HPDE6-E6E7 (cell line): ENCODE measurements at regions not wholly inside any gene's neighbourhood (a gene's known extent, or its start where the extent isn't known, plus 50 kb on each side); places are given as distances from the start of the nearest gene placed in this dataset.
A peak's percentile ranks its signal among the peaks of the same experiment; 100 is the strongest.

Source experiments
- DNase-seq: peaks from one replicate; pipeline ENCODE4 v3.0.0; 2011; ENCODE audit warnings: missing footprints; ENCODE audit errors: extremely low spot score

DNA sequence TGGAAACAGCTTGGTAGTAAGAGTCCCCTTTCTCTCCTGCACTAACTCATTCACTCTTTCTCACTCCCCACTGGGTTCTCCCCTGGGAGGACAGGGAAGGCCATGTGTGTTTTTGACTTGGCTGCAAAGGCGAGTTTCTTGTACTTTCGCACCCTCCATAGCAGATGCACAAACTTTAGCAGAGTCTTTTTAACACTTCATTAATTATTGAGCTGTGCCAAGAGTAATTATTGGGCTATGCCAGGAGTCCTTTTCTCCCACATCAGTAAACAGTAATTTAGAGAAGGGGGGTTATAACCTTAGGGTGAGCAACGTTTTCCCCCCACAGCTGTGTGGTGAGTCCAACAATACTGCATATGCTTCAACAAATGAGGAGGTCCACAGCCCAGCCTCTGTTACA lies 224.4 kb upstream of the ATP11B start:
- no peak for DNase-seq

DNA sequence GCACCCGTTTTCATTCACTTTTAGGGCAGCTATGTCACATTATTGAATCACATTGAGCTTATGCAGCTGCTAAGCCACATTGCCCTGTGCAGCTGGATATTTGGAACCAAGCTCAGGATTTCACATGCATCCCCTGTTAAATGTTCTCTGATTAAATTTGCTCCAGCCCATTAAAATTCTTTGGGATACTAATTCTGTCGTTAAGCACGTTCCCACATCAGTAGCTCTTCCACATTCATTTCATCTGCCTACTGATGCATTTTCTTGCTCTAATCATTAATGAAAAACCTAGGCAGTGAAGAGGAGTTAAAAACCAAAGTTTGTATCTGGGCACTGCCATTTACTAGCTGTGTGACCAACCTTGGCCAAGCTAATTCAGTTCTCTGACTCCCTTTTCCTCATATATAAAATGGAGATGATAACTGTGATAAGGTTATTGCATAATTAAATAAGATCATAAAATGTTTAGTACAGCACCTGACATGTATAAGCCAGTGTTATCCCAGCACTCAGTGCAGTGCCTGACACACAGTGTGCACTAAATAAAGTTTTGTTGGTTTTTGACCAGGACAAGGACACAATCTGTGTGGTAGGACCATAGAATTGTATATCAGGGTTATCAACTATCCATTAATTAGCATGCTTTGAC lies 222.2 kb upstream of the ATP11B start:
- DNase-seq: no peak

- DNase-seq: no peak
These were observed 217.4 kb upstream of the ATP11B start for GRCh38 chr3:182575941-182576340.

DNA sequence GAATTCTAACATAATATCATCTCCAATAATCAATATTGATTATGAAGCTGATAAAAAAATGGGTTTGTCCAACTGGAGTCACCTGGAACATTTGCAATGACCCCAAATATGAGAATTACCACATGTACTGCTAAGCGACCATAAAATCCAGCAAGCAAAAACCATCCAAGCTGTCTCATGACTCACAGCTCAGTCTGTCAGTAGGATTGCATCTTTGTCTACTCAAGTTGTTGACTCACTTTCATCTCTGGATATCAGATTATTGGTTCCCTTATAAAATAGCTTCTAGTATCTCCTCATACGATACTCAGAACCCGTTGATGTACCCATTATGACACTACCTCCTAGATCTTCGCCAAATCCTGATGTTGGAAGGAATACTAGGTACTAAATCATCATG lies 209.8 kb upstream of the ATP11B start:
- DNase-seq: no peak

DNA sequence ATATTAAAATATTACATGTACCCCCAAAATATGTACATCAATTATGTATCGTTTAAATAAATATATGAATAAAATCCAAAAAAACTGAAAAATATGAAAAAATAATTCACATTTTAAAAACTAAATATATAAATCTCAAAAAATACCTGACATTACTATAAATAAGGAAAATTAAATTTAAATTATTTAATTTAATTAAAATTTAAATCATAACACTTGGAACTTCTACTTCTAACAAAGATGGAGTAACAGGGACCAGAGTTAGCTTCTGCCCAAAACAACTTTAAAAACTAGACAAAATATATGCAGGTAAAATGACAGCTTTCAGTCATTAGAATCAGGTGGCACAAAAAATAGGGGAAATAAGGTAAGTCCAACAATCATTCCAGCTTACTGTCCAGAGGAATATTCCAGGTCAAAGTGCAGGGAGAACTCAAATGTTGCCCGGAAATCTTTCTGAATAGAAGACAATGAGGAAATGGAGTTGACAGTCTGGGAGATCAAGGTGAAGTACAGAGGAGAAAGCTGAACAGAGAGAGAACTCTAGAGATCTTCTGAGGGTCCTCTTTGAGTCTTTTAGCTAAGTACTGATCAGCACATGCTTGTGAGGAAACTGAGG lies 207.7 kb upstream of the ATP11B start:
- DNase-seq: no peak

GRCh38 chr3:182592747-182593146 lies 200.6 kb upstream of the ATP11B start:
- DNase-seq: no peak

- DNase-seq: no peak
These were observed 196.5 kb upstream of the ATP11B start for GRCh38 chr3:182596676-182597410.

DNA sequence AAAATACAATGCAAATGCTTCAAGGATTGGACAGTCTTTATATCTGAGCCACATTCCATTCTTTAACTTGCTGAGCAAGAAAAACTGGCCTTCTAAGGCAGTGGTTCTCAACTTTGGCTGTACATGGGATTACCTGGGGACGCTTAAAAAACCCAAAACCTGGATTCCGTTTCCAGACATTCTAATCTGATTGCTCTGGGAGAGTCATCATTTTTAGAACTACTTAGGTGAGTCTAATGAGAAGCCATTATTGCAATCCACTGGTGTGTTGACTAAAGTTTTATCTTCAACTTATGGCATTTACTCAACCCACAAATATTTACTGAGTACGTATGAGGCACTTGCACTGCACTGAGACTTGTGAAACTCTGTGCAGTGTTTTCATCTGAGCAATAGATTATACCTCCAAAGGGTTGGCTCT lies 195.7 kb upstream of the ATP11B start:
- DNase-seq: no peak

- no peak for DNase-seq
These were observed 191.7 kb upstream of the ATP11B start for GRCh38 chr3:182601597-182601996.

DNA sequence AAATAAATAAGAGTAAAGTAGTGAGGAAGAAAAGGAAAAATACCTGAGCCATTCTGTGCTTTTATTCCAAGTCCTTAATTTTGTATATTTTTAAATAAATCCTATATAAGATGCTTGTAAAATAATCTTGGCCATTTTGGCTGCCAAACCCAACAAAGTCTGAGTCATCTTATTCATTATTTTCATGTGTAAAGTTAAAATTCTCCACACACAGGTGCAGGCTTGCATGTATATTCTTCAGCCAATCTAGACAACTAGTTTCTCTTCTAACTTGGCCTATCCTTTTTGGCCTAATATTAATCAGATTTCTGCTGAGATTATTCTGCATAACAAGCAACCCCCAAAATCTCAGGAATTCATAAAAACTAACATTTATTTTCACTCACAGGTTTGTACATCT lies 189.8 kb upstream of the ATP11B start:
- no peak for DNase-seq

DNA sequence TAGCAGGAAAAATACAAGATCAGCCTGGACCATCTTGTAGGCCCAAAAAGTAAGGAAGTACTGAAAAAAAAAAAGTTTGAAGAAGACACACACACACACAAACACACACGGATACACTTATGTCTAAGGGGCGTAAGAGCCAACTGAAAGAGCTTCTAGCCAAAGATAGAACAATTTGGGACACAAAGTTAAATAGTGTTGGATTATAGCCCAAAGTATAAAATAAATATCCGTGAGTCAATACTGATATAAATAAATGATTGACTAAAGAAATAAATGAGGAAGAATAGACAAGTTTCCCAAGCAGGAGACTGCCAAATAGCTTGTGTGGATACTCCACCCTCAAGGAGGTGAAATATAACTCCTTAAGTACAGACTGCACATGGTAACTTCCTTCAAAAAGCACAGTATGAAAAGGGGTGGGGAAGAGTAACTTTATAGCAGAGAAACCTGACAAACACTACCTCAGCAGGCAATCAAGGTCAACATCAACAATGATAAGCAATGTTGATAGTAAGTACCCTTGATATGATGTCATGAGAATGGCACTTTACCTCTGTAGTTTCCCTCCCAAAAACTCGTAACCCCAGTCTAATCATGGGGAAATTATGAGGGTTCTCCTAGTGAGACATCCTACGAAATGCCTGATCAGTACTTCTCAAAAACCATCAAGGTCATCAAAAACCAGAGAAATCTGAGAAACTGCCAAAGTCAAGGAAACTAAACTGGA lies 187.3 kb upstream of the ATP11B start:
- no peak for DNase-seq

DNA sequence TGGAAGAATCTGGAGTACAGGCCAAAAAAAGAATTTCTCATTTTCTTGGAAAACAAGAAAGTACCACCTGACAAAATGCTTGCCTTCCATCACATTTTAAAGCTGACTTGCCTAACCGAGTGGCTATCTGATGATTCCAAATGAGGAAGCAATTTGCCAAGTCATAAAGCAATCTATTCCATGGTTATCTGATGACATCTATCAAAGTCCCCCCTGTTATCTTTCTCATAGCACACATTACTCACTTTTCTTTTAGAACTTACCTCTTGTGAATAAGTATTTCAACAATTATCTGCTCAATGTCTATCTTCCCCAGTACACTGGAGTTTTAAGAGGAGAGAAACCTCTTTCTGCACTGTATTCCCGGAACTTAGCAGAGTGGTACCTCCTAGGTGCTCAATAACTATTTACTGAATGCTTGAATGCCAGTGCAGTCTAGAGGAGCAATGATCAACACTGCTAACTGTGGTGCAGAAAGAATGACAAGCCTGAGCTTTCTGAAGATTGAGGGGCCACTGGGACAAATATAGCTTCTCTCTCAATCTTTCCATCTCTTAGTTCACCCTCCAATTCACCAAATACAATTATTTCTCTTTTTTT lies 186.3 kb upstream of the ATP11B start:
- DNase-seq: no peak

- no peak for DNase-seq
These were observed 184.5 kb upstream of the ATP11B start for GRCh38 chr3:182608832-182609231.

- peak; percentile 78 for DNase-seq
These were observed 183.6 kb upstream of the ATP11B start for GRCh38 chr3:182609575-182610156.

GRCh38 chr3:182612332-182612731 lies 181.0 kb upstream of the ATP11B start:
- no peak for DNase-seq

DNA sequence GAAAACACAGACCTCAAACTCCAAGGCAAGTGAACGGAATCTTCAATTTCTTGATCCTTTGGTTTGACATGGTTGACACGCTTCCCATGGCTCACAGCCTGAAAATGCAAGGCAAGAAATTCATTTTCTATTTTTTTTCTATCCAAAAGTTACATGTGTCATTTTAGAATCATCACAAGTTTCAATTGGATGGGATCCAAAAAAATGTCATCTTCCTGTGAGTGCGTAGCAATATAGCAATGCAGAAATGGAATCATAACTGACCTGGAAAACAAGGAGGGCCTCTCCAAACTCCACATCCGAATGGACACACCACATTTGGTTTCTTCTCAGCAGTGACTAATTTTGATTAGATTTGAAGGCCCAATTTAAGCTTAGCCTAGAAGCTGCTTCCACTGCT lies 175.8 kb upstream of the ATP11B start:
- DNase-seq: no peak

DNA sequence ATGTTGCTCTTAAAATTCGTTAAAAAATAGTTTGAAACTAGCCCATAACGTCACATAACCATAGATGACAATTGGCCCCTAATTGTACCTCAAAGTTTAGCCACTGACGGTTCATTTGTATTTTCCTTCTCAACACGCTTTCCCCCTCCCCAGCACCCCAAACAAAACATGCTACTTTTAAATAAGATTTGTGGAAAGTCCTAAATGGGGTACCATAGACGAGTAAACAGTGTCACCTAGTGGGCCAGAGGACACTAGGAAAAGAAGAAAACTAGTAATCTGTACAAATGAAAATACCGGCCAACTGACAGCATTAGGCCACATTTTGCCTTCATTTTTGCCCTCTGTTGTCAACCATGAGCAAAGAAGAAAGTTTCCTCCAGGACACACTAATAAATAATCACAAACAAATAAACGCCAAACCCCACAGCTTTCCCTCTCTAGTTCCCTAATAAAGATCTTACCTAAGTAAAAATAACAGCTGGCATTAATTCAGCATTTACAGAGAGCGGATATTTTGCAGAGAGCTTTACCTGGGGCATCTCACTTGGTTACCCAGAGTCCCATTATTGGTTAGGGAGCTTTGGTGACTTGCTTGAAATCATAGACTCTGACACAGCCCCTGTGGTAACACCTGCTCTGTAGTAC lies 175.1 kb upstream of the ATP11B start:
- DNase-seq: no peak

DNA sequence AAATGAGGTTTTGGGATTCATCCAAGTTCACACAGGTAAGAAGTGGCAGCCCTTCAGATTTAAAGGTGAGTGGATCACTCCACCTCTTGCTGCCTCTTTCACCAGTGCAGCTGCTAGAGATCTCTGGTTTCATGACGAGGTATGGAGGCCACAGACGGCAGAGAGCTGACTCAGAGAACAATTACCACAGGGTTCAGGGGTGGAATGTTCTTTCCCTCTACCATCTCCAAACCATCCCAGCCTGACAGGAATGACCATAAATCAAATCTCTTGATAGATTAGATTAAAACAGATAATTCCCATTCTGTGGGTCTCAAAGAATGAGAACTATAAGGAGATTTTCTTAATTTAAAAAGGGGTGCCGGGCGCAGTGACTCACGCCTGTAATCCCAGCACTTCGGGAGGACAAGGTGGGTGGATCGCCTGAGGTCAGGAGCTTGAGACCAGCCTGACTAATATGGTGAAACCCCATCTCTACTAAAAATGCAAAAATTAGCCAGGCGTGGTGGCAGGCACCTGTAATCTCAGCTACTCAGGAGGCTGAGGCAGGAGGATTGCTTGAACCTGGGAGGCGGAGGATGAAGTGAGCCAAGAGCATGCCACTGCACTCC lies 174.2 kb upstream of the ATP11B start:
- peak; percentile 72 for DNase-seq

GRCh38 chr3:182620723-182621434 lies 172.4 kb upstream of the ATP11B start:
- no peak for DNase-seq
